Skeletal muscle cell (primary cell): ENCODE measurements at regions not wholly inside any gene's neighbourhood (a gene's known extent, or its start where the extent isn't known, plus 50 kb on each side); places are given as distances from the start of the nearest gene placed in this dataset.

ENCODE experiments used
- DNase-seq: peaks from one replicate; pipeline ENCODE4 v3.0.0-alpha.2; 2010; ENCODE audit warnings: low read depth
- H3K4me3 ChIP-seq: 2 replicates; pipeline ENCODE4 v1.5.1; 2011; ENCODE audit warnings: low read depth, mild to moderate bottlenecking, control low read depth, low read length, moderate library complexity

- DNase-seq, result no peak
- H3K4me3 ChIP-seq, result no peak overlapping the region
These were observed 340.4 kb downstream of the TPBG start for GRCh38 chr6:82704045-82704444.

GRCh38 chr6:82705579-82705978 lies 342.0 kb downstream of the TPBG start:
- H3K4me3 ChIP-seq, result no peak overlapping the region
- no peak for DNase-seq

- DNase-seq, result no peak
- no peak overlapping the region for H3K4me3 ChIP-seq
These were observed 347.6 kb downstream of the TPBG start for GRCh38 chr6:82711105-82711827.

GRCh38 chr6:82711971-82712370 lies 348.4 kb downstream of the TPBG start:
- no peak overlapping the region for H3K4me3 ChIP-seq
- peak; percentile 17 for DNase-seq

- no peak overlapping the region for H3K4me3 ChIP-seq
- no peak for DNase-seq
These were observed 348.8 kb downstream of the TPBG start for GRCh38 chr6:82712389-82712788.

GRCh38 chr6:82712826-82713225 lies 349.2 kb downstream of the TPBG start:
- no peak for DNase-seq
- H3K4me3 ChIP-seq, result no peak overlapping the region

- no peak overlapping the region for H3K4me3 ChIP-seq
- no peak for DNase-seq
These were observed 344.6 kb downstream of the UBE3D start for GRCh38 chr6:82720992-82721391.

GRCh38 chr6:82735790-82736189 lies 329.9 kb downstream of the UBE3D start:
- no peak overlapping the region for H3K4me3 ChIP-seq
- DNase-seq, result no peak

GRCh38 chr6:82737965-82738364 lies 327.7 kb downstream of the UBE3D start:
- DNase-seq, result no peak
- no peak overlapping the region for H3K4me3 ChIP-seq

- DNase-seq, result no peak
- no peak overlapping the region for H3K4me3 ChIP-seq
These were observed 326.9 kb downstream of the UBE3D start for GRCh38 chr6:82738773-82739172.

- H3K4me3 ChIP-seq, result no peak overlapping the region
- no peak for DNase-seq
These were observed 326.3 kb downstream of the UBE3D start for GRCh38 chr6:82739303-82739702.

- no peak overlapping the region for H3K4me3 ChIP-seq
- DNase-seq, result no peak
These were observed 325.6 kb downstream of the UBE3D start for GRCh38 chr6:82740072-82740471.

GRCh38 chr6:82741325-82741995 lies 324.2 kb downstream of the UBE3D start:
- DNase-seq, result no peak
- no peak overlapping the region for H3K4me3 ChIP-seq

GRCh38 chr6:82741996-82742385 lies 323.6 kb downstream of the UBE3D start:
- H3K4me3 ChIP-seq, result no peak overlapping the region
- DNase-seq, result no peak

- no peak for DNase-seq
- H3K4me3 ChIP-seq, result no peak overlapping the region
These were observed 321.2 kb downstream of the UBE3D start for GRCh38 chr6:82744286-82745015.

GRCh38 chr6:82750556-82750955 lies 315.1 kb downstream of the UBE3D start:
- DNase-seq, result no peak
- H3K4me3 ChIP-seq, result no peak overlapping the region

- no peak for DNase-seq
- H3K4me3 ChIP-seq, result no peak overlapping the region
These were observed 313.9 kb downstream of the UBE3D start for GRCh38 chr6:82751718-82752117.

- DNase-seq, result no peak
- no peak overlapping the region for H3K4me3 ChIP-seq
These were observed 303.8 kb downstream of the UBE3D start for GRCh38 chr6:82761674-82762345.

- H3K4me3 ChIP-seq, result no peak overlapping the region
- no peak for DNase-seq
These were observed 299.2 kb downstream of the UBE3D start for GRCh38 chr6:82766476-82766875.

- no peak for DNase-seq
These were observed 298.6 kb downstream of the UBE3D start for GRCh38 chr6:82767037-82767436.

More at GRCh38 chr6:82767037-82767436, 298.6 kb downstream of the UBE3D start:
- no peak overlapping the region for H3K4me3 ChIP-seq
